Osteocyte (in vitro differentiated cells): ENCODE measurements at regions not wholly inside any gene's neighbourhood (a gene's known extent, or its start where the extent isn't known, plus 50 kb on each side); places are given as distances from the start of the nearest gene placed in this dataset.
A peak's percentile ranks its signal among the peaks of the same experiment; 100 is the strongest.

ENCODE experiments used
- DNase-seq: peaks from one replicate; pipeline ENCODE4 v3.0.0; 2021; ENCODE audit warnings: mixed read lengths; ENCODE audit not compliant: unreplicated experiment; ENCODE audit errors: extremely low spot score
- H3K27ac Mint-ChIP-seq: one replicate; pipeline ENCODE4 v1.8.0; 2021; ENCODE audit warnings: mild to moderate bottlenecking, mixed read lengths; ENCODE audit not compliant: unreplicated experiment
- H3K27me3 Mint-ChIP-seq: one replicate; pipeline ENCODE4 v1.8.0; 2021; ENCODE audit warnings: mixed read lengths; ENCODE audit not compliant: unreplicated experiment
- H3K36me3 Mint-ChIP-seq: one replicate; pipeline ENCODE4 v1.8.0; 2021; ENCODE audit warnings: mixed read lengths; ENCODE audit not compliant: unreplicated experiment
- H3K4me1 Mint-ChIP-seq: one replicate; pipeline ENCODE4 v1.8.0; 2021; ENCODE audit warnings: mixed read lengths; ENCODE audit not compliant: unreplicated experiment
- H3K4me3 Mint-ChIP-seq: one replicate; pipeline ENCODE4 v1.8.0; 2021; ENCODE audit warnings: mild to moderate bottlenecking, moderate library complexity, mixed read lengths; ENCODE audit not compliant: unreplicated experiment
- H3K9me3 Mint-ChIP-seq: one replicate; pipeline ENCODE4 v1.8.0; 2021; ENCODE audit warnings: mixed read lengths; ENCODE audit not compliant: unreplicated experiment
- TF ChIP-seq, protein P1 (sequence below): fragments of 200-600 bp; sonication (generic); IDR thresholded peaks from 2 replicates; pipeline ENCODE4 v1.5.0; 2021; ENCODE audit warnings: antibody characterized with exemption, mild to moderate bottlenecking, moderate library complexity

DNA sequence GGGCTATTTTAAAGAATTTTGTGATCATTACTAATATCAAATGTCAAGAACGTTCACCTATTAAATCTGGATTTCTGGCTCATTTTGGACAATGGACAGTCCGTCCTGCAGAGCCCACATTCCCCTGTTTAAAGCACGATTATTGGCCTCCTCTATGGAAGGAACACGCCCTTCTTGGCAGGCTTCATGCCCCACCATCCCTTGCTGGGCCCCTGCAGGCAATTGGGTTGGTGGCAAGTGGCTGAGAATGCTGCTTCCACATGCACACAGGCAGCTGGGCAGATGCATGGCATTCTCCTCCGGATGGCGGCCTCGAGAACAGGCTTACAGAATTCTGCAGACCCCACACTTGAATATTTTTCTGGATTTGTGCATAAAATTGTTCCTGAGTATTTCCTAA is 305.8 kb upstream of the MKI67 start:
- Mint-ChIP-seq H3K27me3 (no peaks in the 10 kb centered on the region), H3K36me3 (no peaks in the 10 kb centered on the region), H3K27ac (no peak overlapping the region), H3K4me3 (no peak overlapping the region), H3K4me1 (no peaks in the 10 kb centered on the region), H3K9me3 (peaks cover 30% of the 10 kb centered on the region)
- TF ChIP-seq, protein P1, sequence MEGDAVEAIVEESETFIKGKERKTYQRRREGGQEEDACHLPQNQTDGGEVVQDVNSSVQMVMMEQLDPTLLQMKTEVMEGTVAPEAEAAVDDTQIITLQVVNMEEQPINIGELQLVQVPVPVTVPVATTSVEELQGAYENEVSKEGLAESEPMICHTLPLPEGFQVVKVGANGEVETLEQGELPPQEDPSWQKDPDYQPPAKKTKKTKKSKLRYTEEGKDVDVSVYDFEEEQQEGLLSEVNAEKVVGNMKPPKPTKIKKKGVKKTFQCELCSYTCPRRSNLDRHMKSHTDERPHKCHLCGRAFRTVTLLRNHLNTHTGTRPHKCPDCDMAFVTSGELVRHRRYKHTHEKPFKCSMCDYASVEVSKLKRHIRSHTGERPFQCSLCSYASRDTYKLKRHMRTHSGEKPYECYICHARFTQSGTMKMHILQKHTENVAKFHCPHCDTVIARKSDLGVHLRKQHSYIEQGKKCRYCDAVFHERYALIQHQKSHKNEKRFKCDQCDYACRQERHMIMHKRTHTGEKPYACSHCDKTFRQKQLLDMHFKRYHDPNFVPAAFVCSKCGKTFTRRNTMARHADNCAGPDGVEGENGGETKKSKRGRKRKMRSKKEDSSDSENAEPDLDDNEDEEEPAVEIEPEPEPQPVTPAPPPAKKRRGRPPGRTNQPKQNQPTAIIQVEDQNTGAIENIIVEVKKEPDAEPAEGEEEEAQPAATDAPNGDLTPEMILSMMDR, result no peak
- DNase-seq, result no peak

DNA sequence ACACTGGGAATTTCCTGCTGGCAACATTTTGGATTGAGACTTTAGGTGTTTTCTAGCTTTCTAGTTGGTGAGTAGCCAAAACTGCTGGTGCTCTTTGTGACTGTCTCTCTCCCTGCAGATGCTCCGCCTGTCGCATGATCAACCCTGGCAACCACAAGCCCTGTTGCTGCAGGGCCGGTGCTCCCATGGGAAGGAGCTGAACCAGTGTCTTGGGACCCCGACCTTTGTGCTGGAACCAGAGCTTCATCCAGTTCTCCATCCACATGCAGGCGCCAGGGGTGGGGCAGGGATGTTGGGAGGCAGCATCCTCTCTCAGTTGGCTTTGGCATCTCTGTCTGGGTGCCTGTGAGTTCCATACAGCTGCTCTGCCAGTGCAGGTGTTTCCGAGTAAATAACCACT is 306.2 kb upstream of the MKI67 start:
- Mint-ChIP-seq H3K9me3 (peaks cover 27% of the 10 kb centered on the region), H3K27ac (no peak overlapping the region), H3K27me3 (no peaks in the 10 kb centered on the region), H3K4me1 (no peaks in the 10 kb centered on the region), H3K36me3 (no peaks in the 10 kb centered on the region), H3K4me3 (no peak overlapping the region)
- DNase-seq, result no peak
- TF ChIP-seq, protein P1, result no peak

DNA sequence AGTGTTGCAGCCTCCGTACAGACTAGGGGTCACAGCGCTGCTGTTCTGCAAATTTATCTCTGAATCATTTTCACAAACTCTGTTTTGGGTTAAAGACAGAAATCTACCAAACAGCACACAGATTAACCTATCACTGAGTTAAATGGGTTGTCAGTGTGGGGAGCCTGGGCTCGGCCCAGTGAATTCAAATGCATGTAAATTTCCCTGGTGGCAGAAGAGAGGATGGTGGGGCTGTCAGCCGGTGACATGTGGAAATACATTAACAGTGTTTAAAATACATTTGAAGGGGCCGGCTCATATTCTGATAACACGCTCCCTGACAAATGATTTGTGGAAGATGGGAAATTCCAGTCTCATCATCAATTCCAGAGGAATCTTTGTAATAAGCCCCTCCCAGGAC is 309.6 kb upstream of the MKI67 start:
- DNase-seq, result no peak
- Mint-ChIP-seq H3K27ac (no peak overlapping the region), H3K27me3 (no peaks in the 10 kb centered on the region), H3K4me3 (no peak overlapping the region), H3K9me3 (peaks cover 34% of the 10 kb centered on the region), H3K36me3 (no peaks in the 10 kb centered on the region), H3K4me1 (no peaks in the 10 kb centered on the region)
- TF ChIP-seq, protein P1, result no peak

DNA sequence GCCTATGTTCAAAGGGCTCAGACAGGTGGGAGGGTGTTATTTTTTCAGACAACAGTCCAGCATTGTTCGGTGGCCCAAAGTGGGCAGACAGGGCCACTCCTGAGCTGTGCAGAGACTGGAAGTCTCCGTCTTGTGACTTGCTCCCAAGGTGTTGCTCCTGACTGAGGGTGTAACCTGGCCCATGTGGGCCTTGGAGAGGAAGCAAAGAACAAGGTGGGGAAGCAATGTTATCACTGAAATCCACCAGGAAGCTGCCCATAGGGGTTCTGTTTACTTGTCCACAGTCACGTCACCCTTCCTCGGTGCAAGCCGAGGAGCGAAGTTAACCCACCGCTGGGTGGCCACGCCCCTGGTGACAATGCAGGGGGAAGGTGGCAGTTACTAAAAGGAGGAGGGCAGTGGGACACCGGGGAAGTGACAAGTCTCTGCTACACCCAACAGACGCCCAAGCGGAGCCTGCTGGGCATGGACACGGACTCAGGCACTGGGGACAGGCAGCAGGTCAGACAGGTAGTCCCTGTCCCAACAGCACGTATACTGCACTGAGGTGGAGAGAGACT is 311.6 kb upstream of the MKI67 start:
- Mint-ChIP-seq H3K9me3 (peaks cover 37% of the 10 kb centered on the region), H3K27ac (no peak overlapping the region), H3K4me3 (no peak overlapping the region), H3K4me1 (no peaks in the 10 kb centered on the region), H3K27me3 (no peaks in the 10 kb centered on the region), H3K36me3 (no peaks in the 10 kb centered on the region)
- DNase-seq, result peak; percentile 73
- TF ChIP-seq, protein P1, result no peak

DNA sequence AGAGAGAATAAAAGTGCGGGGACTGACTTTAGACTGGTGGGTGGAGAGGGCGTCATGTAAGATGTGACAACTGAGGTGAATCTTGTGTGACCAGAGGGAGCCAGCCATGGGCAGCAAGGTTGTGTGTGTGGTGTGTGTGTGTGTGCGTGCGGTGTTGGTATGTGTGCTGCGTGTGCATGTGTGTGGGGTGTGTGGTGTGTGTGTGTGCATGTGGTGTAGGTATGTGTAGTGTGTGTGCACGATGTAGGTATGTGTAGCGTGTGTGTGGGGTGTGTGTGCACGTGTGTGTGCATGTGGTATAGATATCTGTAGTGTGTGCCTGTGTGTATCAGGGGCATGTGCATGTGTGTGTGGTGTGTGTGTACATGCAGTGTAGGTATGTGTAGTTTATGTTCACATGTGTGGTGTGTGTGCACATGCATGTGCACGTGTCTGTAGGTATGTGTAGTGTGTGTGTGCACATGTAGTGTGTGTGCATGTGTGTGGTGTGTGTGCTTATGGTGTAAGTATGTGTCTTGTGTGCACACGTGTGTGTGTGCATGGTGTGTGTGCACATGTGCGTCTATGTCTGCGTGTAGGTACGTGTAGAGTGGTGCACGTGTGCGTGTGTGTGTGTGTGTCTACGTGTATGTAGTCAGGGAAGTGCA is 312.3 kb upstream of the MKI67 start:
- TF ChIP-seq, protein P1, result no peak
- Mint-ChIP-seq H3K4me1 (no peaks in the 10 kb centered on the region), H3K27me3 (no peaks in the 10 kb centered on the region), H3K9me3 (peaks cover 41% of the 10 kb centered on the region), H3K4me3 (no peak overlapping the region), H3K27ac (no peak overlapping the region), H3K36me3 (no peaks in the 10 kb centered on the region)
- no peak for DNase-seq
